M059J (cell line): ENCODE measurements at regions not wholly inside any gene's neighbourhood (a gene's known extent, or its start where the extent isn't known, plus 50 kb on each side); places are given as distances from the start of the nearest gene placed in this dataset.

ENCODE experiments used
- DNase-seq: peaks from one replicate; pipeline ENCODE4 v3.0.0-alpha.2; 2012; ENCODE audit warnings: low read depth

DNA sequence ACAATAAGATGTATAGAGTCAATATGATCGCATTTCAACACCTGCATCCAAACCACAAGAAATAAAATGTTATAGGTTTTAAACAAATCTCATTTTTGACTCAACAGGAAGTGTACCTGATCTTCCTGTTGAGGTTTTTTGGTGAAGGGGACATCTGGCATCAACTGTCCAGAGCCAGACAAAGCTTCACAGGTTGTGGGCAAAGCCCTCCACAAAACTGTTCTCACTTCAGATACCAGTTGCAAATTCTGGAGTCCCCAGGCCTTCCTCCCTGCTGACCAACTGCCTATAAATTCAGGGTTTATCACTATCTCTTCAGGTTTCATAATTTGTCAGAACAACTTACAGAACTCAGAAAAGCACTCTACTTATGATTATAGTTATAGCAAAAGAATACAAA lies 326.1 kb upstream of the CAMK1G start:
- no peak for DNase-seq

GRCh38 chr1:209260136-209260535 lies 323.4 kb upstream of the CAMK1G start:
- no peak for DNase-seq

GRCh38 chr1:209262631-209263030 lies 320.9 kb upstream of the CAMK1G start:
- no peak for DNase-seq

DNA sequence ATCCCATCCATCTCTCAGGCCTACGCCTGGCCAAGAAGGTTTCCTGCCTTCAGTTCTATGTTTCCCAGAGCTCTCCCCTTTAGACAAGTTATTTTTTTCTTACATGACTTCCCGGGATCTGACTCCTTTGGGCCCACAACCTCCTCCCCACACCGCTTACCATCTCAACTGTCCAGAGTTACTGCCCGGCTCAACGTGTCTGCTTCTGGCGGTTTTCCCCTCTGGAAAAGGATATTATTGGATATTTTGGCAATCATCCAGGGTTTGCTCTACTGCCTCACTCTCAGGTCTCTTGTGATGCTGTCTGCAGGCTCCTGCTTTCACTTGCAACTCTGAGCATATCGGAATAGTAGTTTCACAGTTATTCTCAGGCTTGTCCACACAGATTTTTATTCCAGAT lies 318.2 kb upstream of the CAMK1G start:
- no peak for DNase-seq

GRCh38 chr1:209266590-209267205 lies 316.8 kb upstream of the CAMK1G start:
- DNase-seq, result peak; percentile 53

DNA sequence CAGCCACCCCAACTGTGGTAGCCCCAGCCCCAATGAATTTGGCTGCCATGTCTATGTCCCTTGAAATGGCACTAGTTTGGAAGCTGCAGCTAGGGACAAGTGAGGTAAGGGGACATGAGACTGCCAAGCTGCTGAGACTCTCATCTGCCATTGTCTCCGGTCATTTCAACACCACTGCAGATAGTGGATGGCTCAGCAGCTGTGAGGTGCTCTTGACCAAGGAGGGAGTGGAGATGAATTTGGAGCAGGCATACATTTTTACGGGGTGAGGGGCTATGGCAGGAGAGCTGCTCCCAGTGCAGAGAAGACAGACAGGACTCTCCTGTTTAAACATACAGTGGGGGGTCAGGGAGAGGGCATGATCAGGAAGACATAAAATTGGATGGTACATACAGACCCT lies 315.5 kb upstream of the CAMK1G start:
- no peak for DNase-seq

DNA sequence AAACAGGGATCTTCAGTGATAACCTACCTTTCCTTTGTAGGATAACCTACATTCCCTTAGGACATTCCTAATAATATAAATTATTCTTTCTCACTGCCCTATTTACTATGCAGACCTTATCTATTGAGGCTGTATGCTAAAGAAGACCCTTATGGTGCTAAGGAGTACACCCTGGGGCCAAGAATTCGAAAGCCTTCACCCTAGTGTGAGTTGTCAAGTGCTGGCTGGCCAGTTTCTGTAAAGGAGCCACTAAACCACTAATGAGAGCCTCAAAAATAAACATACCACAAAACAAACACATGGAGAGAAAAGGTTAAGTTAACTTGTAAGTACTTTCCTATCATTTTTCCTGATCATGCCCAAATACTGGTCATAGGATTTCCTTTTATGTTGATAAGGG lies 315.0 kb upstream of the CAMK1G start:
- no peak for DNase-seq

DNA sequence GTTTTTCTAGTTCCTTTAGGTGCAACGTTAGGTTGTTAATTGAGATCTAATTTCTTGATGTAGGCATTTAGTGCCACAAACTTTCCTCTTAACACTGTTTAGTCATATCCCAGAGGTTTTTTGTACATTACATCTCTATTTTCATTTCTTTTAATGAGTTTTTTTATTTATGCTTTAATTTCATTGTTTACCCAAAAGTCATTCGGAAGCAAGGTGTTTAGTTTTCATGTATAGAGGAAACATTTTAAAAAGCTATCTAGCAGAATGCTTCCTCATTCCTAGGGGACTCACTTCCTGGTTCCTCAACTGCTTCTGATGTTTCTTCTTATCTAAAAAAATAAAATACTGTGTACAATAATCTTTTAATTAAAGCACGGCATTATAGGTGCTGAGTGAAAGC lies 307.2 kb upstream of the CAMK1G start:
- no peak for DNase-seq

GRCh38 chr1:209277662-209278061 lies 305.9 kb upstream of the CAMK1G start:
- DNase-seq, result no peak

GRCh38 chr1:209291715-209292114 lies 291.8 kb upstream of the CAMK1G start:
- DNase-seq, result peak; percentile 22

- no peak for DNase-seq
Measured at GRCh38 chr1:209302779-209303568, 280.5 kb upstream of the CAMK1G start.

DNA sequence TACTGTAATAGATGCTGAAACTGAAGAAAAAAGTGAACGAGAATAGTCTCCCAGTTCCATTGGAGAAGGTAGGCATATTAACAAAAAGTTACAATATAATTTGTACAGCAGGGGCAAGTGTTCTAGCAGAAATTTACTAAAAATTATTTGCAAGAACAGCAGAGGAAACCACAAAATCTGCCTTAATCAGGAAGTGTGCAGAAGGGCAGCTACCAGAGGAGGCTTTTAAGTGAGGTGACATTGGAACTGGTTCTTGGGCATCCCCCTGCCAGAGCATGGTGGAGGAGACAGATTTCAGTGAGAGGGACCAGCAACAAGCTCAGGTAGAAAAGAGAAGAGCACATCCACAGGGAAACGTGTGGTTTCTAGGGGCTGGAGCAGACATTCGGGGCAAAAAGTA lies 279.3 kb upstream of the CAMK1G start:
- DNase-seq, result no peak

GRCh38 chr1:209305221-209305954 lies 278.1 kb upstream of the CAMK1G start:
- DNase-seq, result no peak

DNA sequence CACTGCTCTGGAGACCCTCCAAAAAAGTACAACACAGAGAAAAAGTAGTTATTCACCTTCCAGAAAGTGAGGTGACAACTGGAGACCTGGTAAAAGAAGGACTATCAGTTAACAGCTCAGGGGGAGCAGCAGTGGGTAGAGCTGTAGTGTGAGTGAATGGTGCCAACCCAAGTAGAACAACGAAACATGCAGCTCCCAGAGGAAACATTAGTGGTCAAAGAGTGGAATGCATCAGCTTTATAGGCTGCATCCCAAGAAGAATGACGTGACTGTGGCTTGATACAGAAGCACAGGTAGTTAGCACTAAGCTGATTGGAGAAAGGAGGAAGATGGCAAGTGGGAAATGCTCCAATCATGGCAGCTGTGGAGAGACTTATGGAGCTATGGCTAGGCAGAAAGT lies 275.7 kb upstream of the CAMK1G start:
- peak; percentile 16 for DNase-seq

DNA sequence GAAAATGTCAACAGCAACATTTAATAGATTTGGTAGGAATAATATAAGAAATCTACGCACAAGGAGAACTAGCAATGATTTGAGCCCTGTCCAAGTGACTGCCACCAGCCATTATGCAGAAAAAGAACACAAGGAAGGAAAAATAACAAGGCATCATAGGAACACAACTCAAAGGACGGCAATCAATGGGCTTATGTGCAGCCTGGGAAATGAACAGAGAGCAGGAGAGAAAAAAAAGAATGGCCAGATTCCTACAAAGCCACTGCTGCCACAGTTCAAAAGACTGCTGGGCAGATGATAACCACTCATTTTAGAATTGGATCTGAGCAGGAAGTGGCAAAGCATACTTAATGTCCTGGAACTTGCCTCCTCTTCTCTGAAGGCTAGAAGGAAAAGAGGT lies 274.3 kb upstream of the CAMK1G start:
- no peak for DNase-seq

DNA sequence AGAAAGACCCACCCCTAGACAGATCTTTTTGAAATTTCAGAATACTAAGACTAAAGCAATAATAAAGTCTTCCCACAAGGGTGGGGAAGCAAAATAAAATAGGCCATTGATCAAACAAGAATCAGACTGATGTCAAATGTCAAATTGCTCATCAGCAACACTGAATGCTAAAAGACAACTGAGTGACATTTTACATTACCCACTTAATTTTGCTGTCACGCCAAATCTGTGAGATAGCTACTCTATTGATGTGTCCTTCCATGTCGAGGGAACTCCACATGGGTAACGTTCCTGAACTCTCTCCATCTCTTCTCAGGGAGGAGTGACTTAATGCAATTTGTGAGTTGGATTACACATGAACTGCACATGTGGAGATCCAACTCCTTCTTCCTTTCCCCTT lies 271.7 kb upstream of the CAMK1G start:
- no peak for DNase-seq

DNA sequence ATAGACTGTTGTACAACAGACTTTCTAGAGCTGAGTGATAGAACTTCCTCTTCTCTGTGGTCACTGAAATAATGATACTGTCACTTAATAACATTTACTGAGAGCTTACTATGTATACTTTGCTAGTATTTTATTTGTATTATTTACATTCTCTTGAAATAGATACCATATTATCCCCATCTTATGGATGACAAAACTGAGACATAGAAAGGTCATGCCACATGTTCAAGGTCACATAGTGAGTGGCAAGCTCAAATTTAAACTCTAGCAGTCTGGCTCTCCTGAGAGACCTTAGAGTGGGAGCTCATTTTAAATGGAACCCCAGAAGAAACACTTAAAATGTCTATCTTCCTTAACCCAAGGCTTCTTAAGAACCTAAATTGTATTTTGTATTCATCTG lies 266.6 kb upstream of the CAMK1G start:
- no peak for DNase-seq

DNA sequence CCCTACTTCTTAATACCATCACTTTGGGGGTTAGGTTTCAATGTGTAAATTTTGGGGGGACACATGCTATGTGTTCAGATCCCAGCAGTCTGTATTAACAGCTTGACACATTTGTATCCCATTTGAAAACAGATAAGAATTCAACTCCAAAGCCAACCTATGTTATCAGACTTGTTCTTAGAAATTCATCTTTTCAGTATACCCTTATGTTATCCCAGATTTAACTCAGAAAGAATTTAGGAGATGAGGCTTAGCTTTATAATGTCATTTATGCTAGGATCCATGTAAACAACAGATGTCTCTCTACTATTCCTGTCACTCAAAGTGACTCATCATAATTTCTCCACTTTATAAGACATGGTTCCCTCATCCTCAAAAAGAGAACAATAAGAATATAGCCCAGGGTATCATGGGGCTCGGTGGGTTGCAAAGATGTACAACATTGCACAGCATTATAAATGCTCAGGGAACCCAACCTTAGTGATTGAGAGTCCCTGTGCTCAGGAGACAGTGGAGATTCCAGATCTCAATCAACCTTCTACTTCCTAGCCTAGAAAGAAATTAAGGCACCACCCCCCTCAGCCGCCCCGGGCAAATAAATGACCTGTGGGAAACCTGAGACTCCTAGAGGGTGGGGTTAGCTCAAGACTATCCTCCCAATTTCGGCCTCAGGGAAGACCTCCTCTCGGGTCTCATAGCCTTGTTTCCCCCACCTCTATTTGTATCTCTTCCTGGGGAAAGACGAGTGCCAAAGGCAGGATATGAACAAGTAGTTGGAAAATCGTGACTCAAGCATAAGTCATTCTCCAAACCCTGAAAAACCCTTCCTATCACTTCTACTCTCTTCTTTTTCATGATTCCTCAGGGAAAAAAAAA lies 265.1 kb upstream of the CAMK1G start:
- peak; percentile 81 for DNase-seq

- DNase-seq, result no peak
Measured at GRCh38 chr1:209319057-209319432, 264.5 kb upstream of the CAMK1G start.

GRCh38 chr1:209319549-209319948 lies 264.0 kb upstream of the CAMK1G start:
- peak; percentile 43 for DNase-seq

DNA sequence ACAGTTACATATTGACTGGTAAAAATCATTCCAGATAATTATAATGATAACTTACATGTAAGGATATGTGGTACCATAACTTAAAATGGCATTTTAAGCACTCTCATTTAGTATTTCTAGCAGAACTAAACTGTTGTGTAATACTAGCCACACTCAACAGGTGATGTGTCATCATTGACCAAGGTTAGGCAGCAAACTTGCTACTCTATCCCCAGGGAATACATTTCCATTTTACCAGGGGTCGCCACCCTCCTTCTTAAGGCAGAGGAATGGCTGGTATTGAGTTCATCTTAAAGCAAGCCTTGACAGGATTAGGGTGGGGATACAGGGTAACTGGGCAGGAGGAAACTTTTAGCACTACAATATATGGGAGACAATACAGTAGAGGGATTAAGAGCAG lies 259.8 kb upstream of the CAMK1G start:
- peak; percentile 34 for DNase-seq
